ENCODE measurements at regions not wholly inside any gene's neighbourhood (a gene's known extent, or its start where the extent isn't known, plus 50 kb on each side); places are given as distances from the start of the nearest gene placed in this dataset.
A peak's percentile ranks its signal among the peaks of the same experiment; 100 is the strongest.
"Not testable (repeated sequence)": the region's sequence is repeated elsewhere in the genome, so short reads cannot be mapped to it uniquely, and the experiment has no call there.

DNA sequence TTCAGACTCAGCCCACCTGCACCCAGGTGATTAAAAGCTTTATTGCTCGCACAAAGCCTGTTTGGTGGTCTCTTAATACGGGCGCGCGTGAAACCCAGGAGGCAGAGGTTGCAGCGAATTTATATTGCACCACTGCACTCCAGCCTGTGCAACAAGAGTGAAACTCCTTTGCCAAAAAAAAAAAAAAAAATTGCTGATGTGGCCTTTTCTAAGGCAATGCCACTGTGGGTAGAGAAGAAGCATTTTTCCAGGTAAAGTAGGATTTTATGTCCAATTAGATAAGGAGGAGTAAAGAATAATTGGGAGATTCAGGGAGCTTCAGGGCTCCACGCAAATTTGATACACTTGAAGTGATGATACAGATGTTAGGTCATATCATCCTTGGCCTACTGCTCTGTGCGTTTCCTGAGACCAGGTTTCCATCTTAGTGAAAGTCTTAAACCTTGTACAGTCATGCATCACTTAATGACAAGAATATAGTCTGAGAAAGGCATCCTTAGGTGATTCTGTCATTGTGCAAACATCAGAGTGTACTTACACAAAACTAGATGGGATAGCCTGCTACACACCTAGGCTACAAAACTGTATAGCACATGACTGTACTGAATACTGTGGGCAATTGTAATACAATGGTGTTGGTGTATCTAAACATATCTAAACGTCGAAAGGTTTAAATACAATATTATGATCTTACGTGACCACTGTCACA, 150.9 kb downstream of the SPRY2 start:
- H3K27ac Mint-ChIP-seq = no peak overlapping the region
- no peaks in the 10 kb centered on the region for H3K4me1 Mint-ChIP-seq
- DNase-seq (no peak), ATAC-seq (ENCODE audit: low read depth in 2 of 2) (no peak)
- no peaks in the 10 kb centered on the region for H3K27me3 Mint-ChIP-seq
- no peaks in the 10 kb centered on the region for H3K9me3 Mint-ChIP-seq
- H3K36me3 Mint-ChIP-seq = no peaks in the 10 kb centered on the region
- H3K4me3 Mint-ChIP-seq = no peak overlapping the region

DNA sequence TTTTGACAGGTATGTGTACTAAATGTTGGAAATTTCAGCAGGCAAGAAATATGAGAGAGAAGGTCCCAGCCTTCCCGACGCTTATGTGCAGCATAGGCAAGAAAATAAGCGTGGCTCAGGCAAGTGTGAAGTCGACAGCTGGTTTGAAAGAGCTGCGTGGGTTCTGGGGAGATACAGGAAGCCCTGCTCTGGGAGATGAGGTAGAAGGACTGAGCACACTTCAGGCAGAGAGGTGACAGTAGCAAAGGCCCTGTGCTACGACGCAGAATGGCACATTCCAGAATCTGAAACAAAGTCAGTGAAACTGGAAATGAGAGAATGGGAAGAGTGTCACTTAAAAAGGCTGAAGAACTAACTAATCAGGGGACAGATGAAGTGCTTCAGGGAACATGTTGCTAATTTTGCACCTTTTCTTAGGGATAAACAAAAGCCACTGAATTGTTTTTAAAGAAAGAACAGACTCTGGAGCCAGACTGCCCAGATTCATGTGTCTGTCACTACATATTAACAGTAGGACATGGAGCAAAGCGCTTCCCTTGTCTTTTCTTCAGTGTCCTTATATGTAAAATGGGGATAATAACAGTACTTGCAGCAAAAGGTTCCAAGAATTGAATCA, 160.1 kb downstream of the SPRY2 start:
- Mint-ChIP-seq H3K9me3 (no peaks in the 10 kb centered on the region), H3K4me1 (no peaks in the 10 kb centered on the region), H3K27ac (no peak overlapping the region), H3K4me3 (no peak overlapping the region), H3K36me3 (no peaks in the 10 kb centered on the region), H3K27me3 (no peaks in the 10 kb centered on the region)
- DNase-seq = no peak
- ATAC-seq (ENCODE audit: low read depth in 2 of 2) = no peak

DNA sequence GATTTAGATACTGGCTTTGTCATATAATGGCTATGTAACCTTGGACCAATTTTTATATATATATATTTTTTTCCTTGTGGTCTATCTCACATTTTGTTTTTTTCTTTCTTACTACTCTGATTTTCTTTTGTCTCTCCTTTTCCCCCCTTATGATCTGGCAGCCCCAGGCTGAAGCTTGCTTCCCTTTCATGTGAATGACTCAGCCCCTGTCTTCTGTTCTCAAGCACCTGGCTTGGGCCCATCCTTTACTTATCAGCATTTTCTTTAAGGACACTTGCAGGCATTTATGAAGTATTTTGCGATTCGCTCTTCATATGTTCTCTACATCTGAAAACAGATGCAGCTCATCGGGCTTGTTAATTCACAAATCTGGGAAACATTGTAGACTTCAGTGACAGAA, 163.6 kb downstream of the SPRY2 start:
- peaks cover 0 to 5% (median 2%) of the 10 kb centered on the region in 7 donors for H3K9me3 Mint-ChIP-seq
- H3K4me3 Mint-ChIP-seq = no peak overlapping the region
- ATAC-seq (ENCODE audit: low read depth in 2 of 2) (no peak), DNase-seq (no peak)
- no peaks in the 10 kb centered on the region for H3K4me1 Mint-ChIP-seq
- H3K27me3 Mint-ChIP-seq = no peaks in the 10 kb centered on the region
- no peak overlapping the region for H3K27ac Mint-ChIP-seq
- no peaks in the 10 kb centered on the region for H3K36me3 Mint-ChIP-seq

DNA sequence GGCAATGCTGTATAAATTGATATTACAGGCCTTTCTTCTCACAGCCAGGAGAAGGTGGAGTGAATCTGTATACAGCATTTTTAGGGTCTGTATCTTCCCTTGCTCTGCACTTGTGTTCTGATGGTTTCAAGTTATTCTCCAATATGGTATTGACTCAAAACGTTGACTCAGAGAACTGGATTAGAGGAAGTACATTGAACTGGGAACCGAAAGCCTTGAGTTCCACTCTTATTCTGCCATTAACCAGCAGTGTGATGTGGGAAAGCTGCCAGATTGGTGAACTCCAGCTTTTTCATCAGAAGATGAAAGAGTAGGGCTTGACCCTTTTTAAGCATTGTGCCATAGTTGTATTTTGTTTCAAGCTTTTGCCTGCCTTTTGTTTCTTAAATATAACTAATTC, 167.7 kb downstream of the SPRY2 start:
- H3K27me3 Mint-ChIP-seq = no peaks in the 10 kb centered on the region
- no peak overlapping the region for H3K4me3 Mint-ChIP-seq
- H3K36me3 Mint-ChIP-seq = no peaks in the 10 kb centered on the region
- peaks cover 0 to 5% (median 2%) of the 10 kb centered on the region in 7 donors for H3K9me3 Mint-ChIP-seq
- no peak overlapping the region for H3K27ac Mint-ChIP-seq
- no peak for ATAC-seq (ENCODE audit: low read depth in 2 of 2)
- DNase-seq = no peak
- H3K4me1 Mint-ChIP-seq = peaks cover 4 to 14% (median 6%) of the 10 kb centered on the region in 3 donors

DNA sequence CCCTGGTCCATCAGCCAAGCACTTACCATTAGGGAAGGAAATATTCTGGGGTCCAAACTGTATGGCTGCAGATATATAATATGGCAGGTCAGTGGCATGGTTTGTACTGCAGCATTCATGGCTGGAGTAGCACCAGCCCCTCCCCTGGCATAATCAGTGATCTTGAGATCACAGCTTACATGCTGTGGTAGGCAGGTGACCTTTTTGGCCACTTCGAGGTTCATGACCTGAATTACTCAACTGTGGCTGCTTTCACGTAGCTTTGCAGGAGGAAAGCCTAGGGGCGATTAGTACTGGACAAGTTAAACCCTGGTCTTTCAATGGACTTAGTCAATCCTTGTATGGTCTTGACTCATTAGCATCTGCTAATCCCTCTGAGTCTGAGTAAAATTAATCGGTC, 169.8 kb downstream of the SPRY2 start:
- Mint-ChIP-seq H3K4me3 (no peak overlapping the region), H3K36me3 (no peaks in the 10 kb centered on the region), H3K27ac (no peak overlapping the region), H3K4me1 (peaks cover 4 to 14% (median 6%) of the 10 kb centered on the region in 3 donors), H3K9me3 (peaks cover 0 to 5% (median 4%) of the 10 kb centered on the region in 7 donors), H3K27me3 (no peaks in the 10 kb centered on the region)
- ATAC-seq (ENCODE audit: low read depth in 2 of 2) (no peak), DNase-seq (no peak)

DNA sequence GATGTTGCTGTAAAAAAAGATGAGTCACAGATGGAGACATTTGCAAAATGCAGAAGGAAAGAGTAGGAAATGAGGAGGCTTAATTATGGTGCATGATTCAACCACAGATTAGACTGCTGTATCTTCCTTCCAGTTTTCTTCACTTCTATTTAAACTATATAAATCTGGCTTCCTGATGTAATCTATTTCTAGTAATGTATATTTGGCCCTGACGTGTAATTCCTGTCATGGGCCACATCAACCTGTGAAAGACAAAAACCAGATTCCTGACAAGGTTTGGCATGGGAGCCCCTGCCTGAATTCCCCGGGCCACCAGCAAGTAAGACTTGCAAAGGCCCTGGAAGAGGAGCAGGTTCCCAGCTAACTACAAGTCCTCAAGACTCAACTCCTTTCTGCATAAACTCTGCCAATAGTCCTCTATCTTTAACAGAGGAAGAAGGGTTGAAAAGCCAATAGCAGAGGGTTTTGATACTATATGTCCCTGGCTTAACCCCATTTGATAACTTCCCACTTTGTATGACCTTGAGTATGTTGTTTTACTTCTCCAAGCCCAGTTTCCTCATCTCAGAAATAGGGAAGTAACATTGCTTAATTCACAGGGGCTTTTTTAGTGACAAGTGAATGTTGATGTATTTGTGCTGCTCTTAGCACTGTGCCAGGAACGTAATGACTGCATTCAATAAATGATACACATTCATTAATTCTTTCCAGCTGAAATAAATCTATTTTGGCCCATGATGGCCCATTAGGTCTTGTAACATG, 172.7 kb downstream of the SPRY2 start:
- Mint-ChIP-seq H3K27me3 (no peaks in the 10 kb centered on the region), H3K36me3 (no peaks in the 10 kb centered on the region), H3K4me3 (no peak overlapping the region), H3K9me3 (peaks cover 0 to 4% (median 0%) of the 10 kb centered on the region in 7 donors), H3K4me1 (peaks cover 4 to 14% (median 6%) of the 10 kb centered on the region in 3 donors), H3K27ac (peak overlapping the region in 1 of 6 donors; percentile 0)
- no peak for DNase-seq
- ATAC-seq (ENCODE audit: low read depth in 2 of 2) = peak; percentile 61 to 86

DNA sequence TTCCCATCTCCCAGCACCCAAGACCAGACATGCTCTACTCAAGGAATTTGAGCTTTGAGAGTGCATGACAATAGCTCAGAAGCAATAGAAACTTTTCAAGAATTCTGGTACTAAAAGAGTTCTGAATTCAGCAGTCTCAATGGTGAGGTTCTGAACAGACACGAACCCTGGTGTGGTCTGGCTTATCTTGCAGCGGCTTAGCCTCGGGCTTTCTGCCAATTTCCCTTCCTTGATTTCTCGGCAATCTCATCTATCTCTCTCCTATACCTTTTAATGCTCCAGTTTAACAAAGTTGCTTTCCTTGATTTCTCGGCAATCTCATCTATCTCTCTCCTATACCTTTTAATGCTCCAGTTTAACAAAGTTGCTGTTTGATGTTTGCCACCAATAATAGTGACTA, 174.6 kb downstream of the SPRY2 start:
- no peak for ATAC-seq (ENCODE audit: low read depth in 2 of 2)
- no peak for DNase-seq
- Mint-ChIP-seq H3K9me3 (peaks cover 0 to 4% (median 0%) of the 10 kb centered on the region in 7 donors), H3K27ac (no peak overlapping the region), H3K4me1 (peaks cover 4 to 14% (median 6%) of the 10 kb centered on the region in 3 donors), H3K36me3 (no peaks in the 10 kb centered on the region), H3K4me3 (no peak overlapping the region), H3K27me3 (no peaks in the 10 kb centered on the region)

DNA sequence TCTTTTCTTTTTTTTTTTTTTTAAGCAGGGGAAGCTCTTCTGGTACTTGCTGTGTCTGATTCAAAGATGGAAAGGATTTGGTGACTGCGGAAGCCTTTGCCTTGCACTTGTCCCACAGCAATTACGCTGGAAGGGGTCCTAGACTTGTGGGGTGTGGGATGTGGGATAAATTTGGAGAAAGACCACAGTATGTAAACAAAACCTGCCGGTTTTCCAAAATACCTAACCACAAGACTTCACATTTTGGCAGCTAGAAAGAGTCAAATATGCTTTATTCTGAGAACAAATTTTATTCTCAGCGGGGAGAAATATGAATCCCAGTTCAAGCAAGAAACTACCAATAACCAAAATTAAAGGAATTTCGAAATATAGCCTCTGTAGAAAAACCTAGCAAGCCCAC, 176.5 kb downstream of the SPRY2 start:
- ATAC-seq (ENCODE audit: low read depth in 2 of 2) = no peak
- Mint-ChIP-seq H3K27ac (no peak overlapping the region), H3K27me3 (no peaks in the 10 kb centered on the region), H3K4me1 (peaks cover 4 to 11% (median 6%) of the 10 kb centered on the region in 3 donors), H3K36me3 (no peaks in the 10 kb centered on the region), H3K9me3 (peaks cover 0 to 4% (median 0%) of the 10 kb centered on the region in 7 donors), H3K4me3 (no peak overlapping the region)
- no peak for DNase-seq

DNA sequence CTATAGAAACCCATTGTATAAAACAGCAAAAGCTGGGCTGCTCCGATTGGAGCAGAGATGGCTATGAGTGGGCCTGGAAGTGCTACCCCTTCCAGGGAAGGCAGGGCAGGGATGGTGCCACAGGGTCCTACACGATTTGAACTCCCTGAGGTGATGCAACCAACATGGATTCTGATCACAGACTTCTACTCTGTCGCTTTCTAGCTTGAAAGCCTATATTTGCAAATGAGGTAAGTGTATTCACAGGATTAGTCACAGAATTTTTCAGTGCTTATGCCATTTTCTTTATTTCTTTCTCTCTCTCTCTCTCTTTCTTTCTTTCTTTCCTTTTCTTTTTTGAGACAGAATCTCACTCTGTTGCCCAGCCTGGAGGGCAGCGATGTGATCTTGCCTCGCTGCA, 179.0 kb downstream of the SPRY2 start:
- no peak for DNase-seq

DNA sequence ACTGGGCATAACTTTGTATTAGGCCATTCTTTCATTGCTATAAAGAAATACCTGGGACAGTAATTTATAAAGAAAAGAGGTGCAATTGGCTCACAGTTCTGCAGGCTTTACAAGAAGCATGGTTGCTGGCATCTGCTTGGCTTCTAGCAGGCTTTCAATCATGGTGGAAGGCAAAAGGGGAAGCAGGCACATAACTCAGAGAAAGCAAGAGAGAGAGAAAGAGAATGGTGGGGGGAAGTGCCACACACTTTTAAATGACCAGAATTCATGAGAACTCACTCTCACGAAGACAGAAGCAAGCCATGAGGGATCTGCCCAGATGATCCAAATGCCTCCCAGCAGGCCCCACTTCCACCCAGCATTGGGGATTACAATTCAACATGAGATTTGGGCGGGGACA, 179.7 kb downstream of the SPRY2 start:
- DNase-seq = no peak
- no peak for ATAC-seq (ENCODE audit: low read depth in 2 of 2)

More for the DNA sequence above, 179.0 kb downstream of the SPRY2 start:
- Mint-ChIP-seq H3K4me1 (no peaks in the 10 kb centered on the region), H3K4me3 (no peak overlapping the region), H3K9me3 (peaks cover 0 to 4% (median 0%) of the 10 kb centered on the region in 7 donors), H3K27ac (no peak overlapping the region), H3K27me3 (no peaks in the 10 kb centered on the region), H3K36me3 (no peaks in the 10 kb centered on the region)
- no peak for ATAC-seq (ENCODE audit: low read depth in 2 of 2)

DNA sequence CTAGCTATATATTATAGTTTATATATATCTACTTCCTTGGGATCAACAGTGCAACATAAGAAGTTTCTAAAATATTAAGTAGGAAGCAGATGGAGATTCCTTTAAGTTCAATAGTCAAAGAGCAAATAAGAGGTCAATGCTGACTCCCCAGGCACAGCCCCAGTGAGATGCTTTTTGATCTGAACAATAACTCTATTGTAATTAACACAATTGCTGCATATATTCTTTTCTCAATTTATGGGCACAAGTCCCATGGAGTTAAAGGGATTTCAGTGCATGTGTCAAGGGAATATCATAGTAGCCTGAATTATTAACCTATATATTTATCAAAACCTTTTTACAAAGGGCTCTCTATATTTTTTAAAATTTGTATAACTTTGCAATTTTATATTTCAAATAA, 180.8 kb downstream of the SPRY2 start:
- ATAC-seq (ENCODE audit: low read depth in 2 of 2) (no peak), DNase-seq (no peak)
- no peak overlapping the region for H3K4me3 Mint-ChIP-seq
- H3K4me1 Mint-ChIP-seq = no peaks in the 10 kb centered on the region
- no peaks in the 10 kb centered on the region for H3K27me3 Mint-ChIP-seq
- peaks cover 0 to 4% (median 0%) of the 10 kb centered on the region in 7 donors for H3K9me3 Mint-ChIP-seq
- no peak overlapping the region for H3K27ac Mint-ChIP-seq
- H3K36me3 Mint-ChIP-seq = no peaks in the 10 kb centered on the region

More for the DNA sequence above, 179.7 kb downstream of the SPRY2 start:
- H3K4me1 Mint-ChIP-seq = no peaks in the 10 kb centered on the region
- no peak overlapping the region for H3K27ac Mint-ChIP-seq
- no peak overlapping the region for H3K4me3 Mint-ChIP-seq
- H3K27me3 Mint-ChIP-seq = no peaks in the 10 kb centered on the region
- peaks cover 0 to 4% (median 0%) of the 10 kb centered on the region in 7 donors for H3K9me3 Mint-ChIP-seq
- H3K36me3 Mint-ChIP-seq = no peaks in the 10 kb centered on the region

DNA sequence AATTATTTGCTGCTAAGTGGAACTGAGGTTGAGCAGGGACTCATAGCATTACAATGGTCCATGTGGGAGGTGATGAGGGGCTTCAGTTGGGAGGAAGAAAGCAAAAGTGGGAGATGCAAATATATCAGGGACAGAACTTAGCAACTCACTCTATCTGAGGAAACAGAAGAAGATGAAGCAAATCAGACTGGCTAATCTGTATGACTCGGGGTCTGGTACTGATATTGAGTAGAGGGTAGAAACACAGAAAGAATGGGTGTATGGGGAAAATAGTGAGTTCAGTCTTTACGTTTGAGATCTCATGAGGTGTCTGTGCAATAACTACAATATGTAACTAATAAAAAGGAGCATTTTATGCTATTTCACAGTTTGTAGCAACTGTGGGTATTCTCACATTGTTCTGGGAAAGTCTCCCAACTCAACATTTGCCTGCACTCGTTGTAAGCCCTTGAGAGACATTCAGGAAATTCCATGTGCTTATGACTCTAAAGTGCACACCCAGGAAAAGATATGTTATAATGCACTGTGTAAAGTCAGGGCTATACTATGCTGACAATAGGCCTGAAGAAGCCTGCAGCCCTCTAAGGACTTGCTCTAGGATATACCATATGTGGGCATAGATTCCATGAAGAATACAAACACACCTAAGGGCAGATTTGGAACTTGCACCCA, 183.5 kb downstream of the SPRY2 start:
- Mint-ChIP-seq H3K27me3 (no peaks in the 10 kb centered on the region), H3K4me3 (no peak overlapping the region), H3K36me3 (no peaks in the 10 kb centered on the region), H3K9me3 (peaks cover 0 to 3% (median 0%) of the 10 kb centered on the region in 7 donors), H3K27ac (peak overlapping the region in 1 of 6 donors; percentile 74), H3K4me1 (no peaks in the 10 kb centered on the region)
- no peak for DNase-seq
- ATAC-seq (ENCODE audit: low read depth in 2 of 2) = no peak

DNA sequence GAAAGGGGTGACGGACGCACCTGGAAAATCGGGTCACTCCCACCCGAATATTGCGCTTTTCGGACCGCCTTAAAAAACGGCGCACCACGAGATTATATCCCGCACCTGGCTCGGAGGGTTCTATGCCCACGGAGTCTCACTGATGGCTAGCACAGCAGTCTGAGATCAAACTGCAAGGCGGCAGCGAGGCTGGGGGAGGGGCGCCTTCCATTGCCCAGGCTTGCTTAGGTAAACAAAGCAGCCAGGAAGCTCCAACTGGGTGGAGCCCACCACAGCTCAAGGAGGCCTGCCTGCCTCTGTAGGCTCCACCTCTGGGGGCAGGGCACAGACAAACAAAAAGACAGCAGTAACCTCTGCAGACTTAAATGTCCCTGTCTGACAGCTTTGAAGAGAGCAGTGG, 188.8 kb downstream of the SPRY2 start:
- not testable (repeated sequence) for DNase-seq; H3K4me3 Mint-ChIP-seq; H3K27ac Mint-ChIP-seq; H3K36me3 Mint-ChIP-seq; H3K9me3 Mint-ChIP-seq; H3K27me3 Mint-ChIP-seq; ATAC-seq (ENCODE audit: low read depth in 2 of 2); H3K4me1 Mint-ChIP-seq
